ENCODE measurements at regions not wholly inside any gene's neighbourhood (a gene's known extent, or its start where the extent isn't known, plus 50 kb on each side); places are given as distances from the start of the nearest gene placed in this dataset.

DNA sequence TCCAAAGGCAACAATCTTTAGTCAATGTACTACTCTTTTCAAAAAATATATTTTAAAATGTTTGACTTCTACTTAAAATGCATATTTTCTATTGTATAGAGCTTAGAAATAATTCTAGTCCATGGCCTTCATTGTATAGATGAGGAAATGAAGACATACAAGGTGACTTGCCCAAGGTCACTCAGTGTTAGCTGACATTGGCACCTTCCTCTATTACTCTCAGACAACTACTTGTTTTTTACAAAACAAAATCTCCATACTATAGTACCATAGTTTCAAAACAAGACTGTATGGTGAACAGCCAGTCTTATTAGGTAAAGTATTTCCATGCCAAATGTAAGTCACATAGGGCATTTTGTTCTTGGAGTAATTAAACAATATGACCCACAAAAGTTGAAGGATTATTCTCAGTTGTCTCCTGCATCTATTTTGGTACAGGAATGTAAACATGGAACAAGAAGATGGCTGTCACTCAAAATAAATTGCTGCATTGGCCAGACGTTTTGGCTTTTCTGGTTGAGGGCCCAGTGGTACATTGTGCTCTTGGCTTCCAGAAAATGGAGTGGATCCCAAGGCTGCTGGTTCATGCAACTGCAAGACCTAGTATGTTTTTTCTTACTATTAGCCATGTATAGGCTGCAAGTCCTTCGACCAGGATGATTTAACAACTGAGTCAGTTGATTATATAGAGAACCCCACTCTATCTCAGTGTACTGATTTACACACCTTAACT lies 54.3 kb upstream of the NOX3 start:
- no peak for DNase-seq (ENCODE audit: low read depth in 2 of 3, low spot score in 2 of 3)

GRCh38 chr6:155505608-155505989 lies 50.0 kb upstream of the NOX3 start:
- DNase-seq (ENCODE audit: low read depth in 2 of 3, low spot score in 2 of 3), result no peak
